Natural killer cell (primary cell): ENCODE measurements at regions not wholly inside any gene's neighbourhood (a gene's known extent, or its start where the extent isn't known, plus 50 kb on each side); places are given as distances from the start of the nearest gene placed in this dataset.

Source experiments
- ATAC-seq, 3 donors: fragments of 150-1000 bp in 2 of 3; fragments of 200-7000 bp in 1 of 3; cut with Tn5 transposase; 1 replicate in 1 of 3; 2 replicates in 2 of 3; pipeline ENCODE4 v1.10.0; 2021; ENCODE audit warnings: mild to moderate bottlenecking in 2 of 3, moderate library complexity in 2 of 3
- DNase-seq, 2 donors: peaks; one replicate each; pipeline versions ENCODE4 v3.0.0 to v3.0.0-alpha.2; 2013 to 2021; ENCODE audit warnings: mixed read lengths in 1 of 2
- H3K27ac ChIP-seq: one replicate; pipeline ENCODE4 v1.5.1; 2013; ENCODE audit warnings: mild to moderate bottlenecking, low read length
- H3K27me3 ChIP-seq: one replicate; pipeline ENCODE4 v1.6.1; 2013; ENCODE audit warnings: low read length; ENCODE audit not compliant: control insufficient read depth, insufficient read depth
- H3K36me3 ChIP-seq: one replicate; pipeline ENCODE4 v1.6.1; 2013; ENCODE audit warnings: low read length; ENCODE audit not compliant: control insufficient read depth, insufficient read depth
- H3K4me1 ChIP-seq: one replicate; pipeline ENCODE4 v1.6.1; 2013; ENCODE audit warnings: low read length; ENCODE audit not compliant: control insufficient read depth, insufficient read depth
- H3K4me3 ChIP-seq: one replicate; pipeline ENCODE4 v1.5.1; 2013; ENCODE audit warnings: low read length
- H3K9me3 ChIP-seq: one replicate; pipeline ENCODE4 v1.6.1; 2013; ENCODE audit warnings: low read length; ENCODE audit not compliant: control insufficient read depth, insufficient read depth
- H3K27ac Mint-ChIP-seq, 2 donors: one replicate each; pipeline ENCODE4 v1.8.0; 2022; ENCODE audit warnings: mild to moderate bottlenecking in 2 of 2, mixed read lengths in 2 of 2, moderate library complexity in 1 of 2
- H3K27me3 Mint-ChIP-seq, 2 donors: one replicate each; pipeline ENCODE4 v1.8.0; 2022; ENCODE audit warnings: low read depth in 2 of 2, mixed read lengths in 2 of 2
- H3K36me3 Mint-ChIP-seq: one replicate; pipeline ENCODE4 v1.8.0; 2022; ENCODE audit warnings: mixed read lengths
- H3K4me1 Mint-ChIP-seq, 2 donors: one replicate each; pipeline ENCODE4 v1.8.0; 2022; ENCODE audit warnings: mixed read lengths in 2 of 2
- H3K4me3 Mint-ChIP-seq: one replicate; pipeline ENCODE4 v1.8.0; 2022; ENCODE audit warnings: mild to moderate bottlenecking, moderate library complexity, mixed read lengths
- H3K9me3 Mint-ChIP-seq, 2 donors: one replicate each; pipeline ENCODE4 v1.8.0; 2022; ENCODE audit warnings: mixed read lengths in 2 of 2
- CTCF ChIP-seq: fragments of 200-600 bp; IDR thresholded peaks from one replicate; pipeline ENCODE4 v1.8.0; 2022; ENCODE audit warnings: antibody characterized with exemption
- WGBS: methylation state at CpG from one replicate; pipeline ENCODE4 v1.1.7; 2013; ENCODE audit warnings: missing lambda C conversion rate; ENCODE audit not compliant: insufficient coverage; 5-methylcytosine and 5-hydroxymethylcytosine counted together
- intact Hi-C: fragments of 100-400 bp; cut with micrococcal nuclease; formaldehyde crosslinking; loops from one replicate; pipeline ENCODE4 v1.14.2; 2022

- Mint-ChIP-seq H3K9me3 (no peaks in the 10 kb centered on the region), H3K4me1 (no peaks in the 10 kb centered on the region), H3K4me3 (no peak overlapping the region), H3K27ac (no peak overlapping the region), H3K36me3 (no peaks in the 10 kb centered on the region), H3K27me3 (no peaks in the 10 kb centered on the region)
- no peak for ATAC-seq
- TF ChIP-seq CTCF, result no peak
- H3K4me1 ChIP-seq, result peaks cover 5% of the 10 kb centered on the region
- no peak overlapping the region for H3K27ac ChIP-seq
- WGBS, result 71% methylated on average over 3 of the region's 3 CpGs
- DNase-seq, result no peak
- intact Hi-C loops, result no loop called here
- no peak overlapping the region for H3K4me3 ChIP-seq
- H3K36me3 ChIP-seq, result no peaks in the 10 kb centered on the region
- H3K9me3 ChIP-seq, result no peaks in the 10 kb centered on the region
- no peaks in the 10 kb centered on the region for H3K27me3 ChIP-seq
Observed at GRCh38 chr11:8326337-8326736, 62.7 kb upstream of the LMO1 start.

GRCh38 chr11:8325591-8326304 is 62.1 kb upstream of the LMO1 start:
- no peak for ATAC-seq
- no peaks in the 10 kb centered on the region for H3K27me3 Mint-ChIP-seq
- WGBS, result 87% methylated on average over 8 of the region's 9 CpGs
- H3K27ac ChIP-seq, result no peak overlapping the region
- H3K4me1 Mint-ChIP-seq, result no peaks in the 10 kb centered on the region
- H3K9me3 Mint-ChIP-seq, result no peaks in the 10 kb centered on the region
- no peaks in the 10 kb centered on the region for H3K36me3 Mint-ChIP-seq
- H3K4me3 Mint-ChIP-seq, result no peak overlapping the region
- no peaks in the 10 kb centered on the region for H3K9me3 ChIP-seq
- no peaks in the 10 kb centered on the region for H3K36me3 ChIP-seq
- no peak overlapping the region for H3K27ac Mint-ChIP-seq
- no peaks in the 10 kb centered on the region for H3K27me3 ChIP-seq
- no peak for TF ChIP-seq CTCF
- DNase-seq, result no peak
- H3K4me1 ChIP-seq, result peaks cover 4% of the 10 kb centered on the region
- no peak overlapping the region for H3K4me3 ChIP-seq
- intact Hi-C loops, result no loop called here

- intact Hi-C loops, result no loop called here
- H3K4me3 Mint-ChIP-seq, result no peak overlapping the region
- no peak overlapping the region for H3K27ac Mint-ChIP-seq
- H3K9me3 Mint-ChIP-seq, result no peaks in the 10 kb centered on the region
- H3K4me3 ChIP-seq, result no peak overlapping the region
- DNase-seq, result no peak
- H3K36me3 ChIP-seq, result no peaks in the 10 kb centered on the region
- no peak overlapping the region for H3K27ac ChIP-seq
- no peak for ATAC-seq
- H3K4me1 ChIP-seq, result no peaks in the 10 kb centered on the region
- TF ChIP-seq CTCF, result no peak
- no peaks in the 10 kb centered on the region for H3K36me3 Mint-ChIP-seq
- no peaks in the 10 kb centered on the region for H3K9me3 ChIP-seq
- H3K27me3 ChIP-seq, result no peaks in the 10 kb centered on the region
- 83% methylated on average over 13 of the region's 13 CpGs for WGBS
- no peaks in the 10 kb centered on the region for H3K4me1 Mint-ChIP-seq
- H3K27me3 Mint-ChIP-seq, result peaks cover 0 to 8% of the 10 kb centered on the region in 2 donors
Observed at GRCh38 chr11:8323161-8323935, 59.7 kb upstream of the LMO1 start.
